HUES64 (cell line): ENCODE measurements at regions not wholly inside any gene's neighbourhood (a gene's known extent, or its start where the extent isn't known, plus 50 kb on each side); places are given as distances from the start of the nearest gene placed in this dataset.
A peak's percentile ranks its signal among the peaks of the same experiment; 100 is the strongest.
"Not testable (repeated sequence)": the region's sequence is repeated elsewhere in the genome, so short reads cannot be mapped to it uniquely, and the experiment has no call there.

Source experiments
- H3K27ac ChIP-seq: 2 replicates; pipeline ENCODE4 v1.7.0; 2013; ENCODE audit warnings: low read depth, low read length, inconsistent platforms
- H3K27me3 ChIP-seq: 2 replicates; pipeline ENCODE4 v1.6.1; 2013; ENCODE audit warnings: mild to moderate bottlenecking, low read length; ENCODE audit not compliant: insufficient read depth
- H3K36me3 ChIP-seq: 2 replicates; pipeline ENCODE4 v1.6.1; 2013; ENCODE audit warnings: mild to moderate bottlenecking, low read length; ENCODE audit not compliant: insufficient read depth
- H3K4me1 ChIP-seq: 2 replicates; pipeline ENCODE4 v1.6.1; 2013; ENCODE audit warnings: mild to moderate bottlenecking, low read length, moderate library complexity; ENCODE audit not compliant: insufficient read depth
- H3K4me3 ChIP-seq: 2 replicates; pipeline ENCODE4 v1.5.1; 2013; ENCODE audit warnings: mild to moderate bottlenecking, low read length, moderate library complexity
- H3K9ac ChIP-seq: 2 replicates; pipeline ENCODE4 v1.6.1; 2013; ENCODE audit warnings: mild to moderate bottlenecking, low read depth, low read length
- H3K9me3 ChIP-seq: 2 replicates; pipeline ENCODE4 v1.6.1; 2013; ENCODE audit warnings: low read depth, low read length; ENCODE audit not compliant: insufficient read depth
- WGBS: fragments of 150-250, 120-280 bp; methylation state at CpG from one replicate; pipeline ENCODE4 v1.1.7; 2013; ENCODE audit warnings: missing lambda C conversion rate; 5-methylcytosine and 5-hydroxymethylcytosine counted together

- not testable (repeated sequence) for H3K4me3 ChIP-seq, H3K4me1 ChIP-seq, H3K27ac ChIP-seq, H3K9me3 ChIP-seq, H3K27me3 ChIP-seq, H3K9ac ChIP-seq, H3K36me3 ChIP-seq
These were observed 139.2 kb upstream of the ERV3-1 start for GRCh38 chr7:65145710-65146109.

GRCh38 chr7:65145008-65145407 is 138.5 kb upstream of the ERV3-1 start:
- H3K36me3 ChIP-seq, H3K4me1 ChIP-seq, H3K4me3 ChIP-seq, H3K27ac ChIP-seq, H3K27me3 ChIP-seq, H3K9me3 ChIP-seq, H3K9ac ChIP-seq: not testable (repeated sequence)
- WGBS = 0% methylated on average over 1 of the region's 1 CpG

- not testable (repeated sequence) for H3K27me3 ChIP-seq, H3K27ac ChIP-seq, H3K36me3 ChIP-seq, H3K4me1 ChIP-seq, H3K9me3 ChIP-seq, H3K9ac ChIP-seq, H3K4me3 ChIP-seq
- 85% methylated on average over 2 of the region's 2 CpGs for WGBS
These were observed 138.1 kb upstream of the ERV3-1 start for GRCh38 chr7:65144557-65144956.

GRCh38 chr7:65144119-65144518 is 137.6 kb upstream of the ERV3-1 start:
- WGBS = 50% methylated on average over 2 of the region's 2 CpGs
- H3K9ac ChIP-seq, H3K4me1 ChIP-seq, H3K9me3 ChIP-seq, H3K27me3 ChIP-seq, H3K36me3 ChIP-seq, H3K27ac ChIP-seq, H3K4me3 ChIP-seq: not testable (repeated sequence)

- not testable (repeated sequence) for H3K36me3 ChIP-seq, H3K4me3 ChIP-seq, H3K27ac ChIP-seq, H3K9ac ChIP-seq, H3K4me1 ChIP-seq, H3K9me3 ChIP-seq, H3K27me3 ChIP-seq
- WGBS = 70% methylated on average over 4 of the region's 6 CpGs
These were observed 135.4 kb upstream of the ERV3-1 start for GRCh38 chr7:65141894-65142293.

GRCh38 chr7:65141405-65141778 is 134.9 kb upstream of the ERV3-1 start:
- H3K36me3 ChIP-seq, H3K9ac ChIP-seq, H3K9me3 ChIP-seq, H3K27me3 ChIP-seq, H3K27ac ChIP-seq, H3K4me1 ChIP-seq: not testable (repeated sequence)
- H3K4me3 ChIP-seq = peak overlapping the region; percentile 32; the same call in 1 of the 2 replicates
- 17% methylated on average over 11 of the region's 20 CpGs for WGBS

GRCh38 chr7:65140543-65141404 is 134.3 kb upstream of the ERV3-1 start:
- H3K4me1 ChIP-seq, H3K27ac ChIP-seq, H3K9me3 ChIP-seq, H3K27me3 ChIP-seq, H3K9ac ChIP-seq, H3K36me3 ChIP-seq: not testable (repeated sequence)
- H3K4me3 ChIP-seq = 0 out of 2 replicates have a peak overlapping the region, but pooled peaks have one; percentile 32
- no CpG with 5 or more reads among the region's 79 CpGs for WGBS

GRCh38 chr7:65136850-65137249 is 130.4 kb upstream of the ERV3-1 start:
- not testable (repeated sequence) for H3K27ac ChIP-seq, H3K9me3 ChIP-seq, H3K4me1 ChIP-seq, H3K4me3 ChIP-seq, H3K27me3 ChIP-seq, H3K9ac ChIP-seq, H3K36me3 ChIP-seq
- WGBS = no CpG with 5 or more reads among the region's 5 CpGs

- H3K4me3 ChIP-seq, H3K9me3 ChIP-seq, H3K27ac ChIP-seq, H3K9ac ChIP-seq, H3K27me3 ChIP-seq, H3K4me1 ChIP-seq, H3K36me3 ChIP-seq: not testable (repeated sequence)
- WGBS = no CpG with 5 or more reads among the region's 3 CpGs
These were observed 126.6 kb upstream of the ERV3-1 start for GRCh38 chr7:65133087-65133486.

- H3K27me3 ChIP-seq, H3K9me3 ChIP-seq, H3K36me3 ChIP-seq, H3K4me3 ChIP-seq, H3K27ac ChIP-seq, H3K9ac ChIP-seq, H3K4me1 ChIP-seq: not testable (repeated sequence)
- no CpG with 5 or more reads among the region's 1 CpG for WGBS
These were observed 125.8 kb upstream of the ERV3-1 start for GRCh38 chr7:65132256-65132655.

- H3K9ac ChIP-seq, H3K27ac ChIP-seq, H3K36me3 ChIP-seq, H3K27me3 ChIP-seq, H3K4me3 ChIP-seq, H3K9me3 ChIP-seq, H3K4me1 ChIP-seq: not testable (repeated sequence)
- WGBS = no CpG with 5 or more reads among the region's 5 CpGs
These were observed 120.9 kb upstream of the ERV3-1 start for GRCh38 chr7:65127364-65127763.

- H3K27ac ChIP-seq, H3K4me3 ChIP-seq, H3K9ac ChIP-seq, H3K9me3 ChIP-seq, H3K27me3 ChIP-seq, H3K4me1 ChIP-seq, H3K36me3 ChIP-seq: not testable (repeated sequence)
- WGBS = no CpG with 5 or more reads among the region's 1 CpG
These were observed 118.1 kb upstream of the ERV3-1 start for GRCh38 chr7:65124600-65124999.
